OCI-LY1 (cell line): ENCODE measurements at regions not wholly inside any gene's neighbourhood (a gene's known extent, or its start where the extent isn't known, plus 50 kb on each side); places are given as distances from the start of the nearest gene placed in this dataset.

Experiments
- EZH2 ChIP-seq: fragments of 200-600 bp; sonication (generic), shearing (Covaris generic); IDR thresholded peaks from 2 replicates; pipeline ENCODE4 v1.8.0; 2017; ENCODE audit warnings: borderline replicate concordance, mixed run types, mild to moderate bottlenecking, antibody characterized with exemption, low read length, moderate library complexity, mixed read lengths
- TF ChIP-seq, protein P1 (sequence below): fragments of 200-600 bp; sonication (generic), shearing (Covaris generic); IDR thresholded peaks from 2 replicates; pipeline ENCODE4 v1.5.1; 2017; ENCODE audit warnings: mild to moderate bottlenecking, antibody characterized with exemption, low read length, moderate library complexity, mixed read lengths

DNA sequence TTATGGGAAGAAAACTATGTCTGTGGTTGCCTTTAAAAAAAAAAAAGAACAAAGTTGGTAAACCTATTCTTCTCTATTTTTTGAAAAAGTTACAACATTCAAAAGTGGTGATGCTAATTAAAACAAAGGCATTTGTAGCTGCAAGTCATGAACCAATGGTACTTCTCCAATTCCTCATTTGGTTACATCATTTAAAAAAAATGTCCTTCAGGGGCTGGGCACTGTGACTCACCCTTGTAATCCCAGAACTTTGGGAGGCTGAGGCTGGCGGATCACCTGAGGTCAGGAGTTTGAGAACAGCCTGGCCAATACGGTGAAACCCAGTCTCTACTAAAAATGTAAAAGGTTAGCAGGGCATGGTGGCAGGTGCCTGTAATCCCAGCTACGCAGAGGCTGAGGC is 574.6 kb downstream of the VGLL3 start:
- no peak for TF ChIP-seq EZH2
- TF ChIP-seq, protein P1, sequence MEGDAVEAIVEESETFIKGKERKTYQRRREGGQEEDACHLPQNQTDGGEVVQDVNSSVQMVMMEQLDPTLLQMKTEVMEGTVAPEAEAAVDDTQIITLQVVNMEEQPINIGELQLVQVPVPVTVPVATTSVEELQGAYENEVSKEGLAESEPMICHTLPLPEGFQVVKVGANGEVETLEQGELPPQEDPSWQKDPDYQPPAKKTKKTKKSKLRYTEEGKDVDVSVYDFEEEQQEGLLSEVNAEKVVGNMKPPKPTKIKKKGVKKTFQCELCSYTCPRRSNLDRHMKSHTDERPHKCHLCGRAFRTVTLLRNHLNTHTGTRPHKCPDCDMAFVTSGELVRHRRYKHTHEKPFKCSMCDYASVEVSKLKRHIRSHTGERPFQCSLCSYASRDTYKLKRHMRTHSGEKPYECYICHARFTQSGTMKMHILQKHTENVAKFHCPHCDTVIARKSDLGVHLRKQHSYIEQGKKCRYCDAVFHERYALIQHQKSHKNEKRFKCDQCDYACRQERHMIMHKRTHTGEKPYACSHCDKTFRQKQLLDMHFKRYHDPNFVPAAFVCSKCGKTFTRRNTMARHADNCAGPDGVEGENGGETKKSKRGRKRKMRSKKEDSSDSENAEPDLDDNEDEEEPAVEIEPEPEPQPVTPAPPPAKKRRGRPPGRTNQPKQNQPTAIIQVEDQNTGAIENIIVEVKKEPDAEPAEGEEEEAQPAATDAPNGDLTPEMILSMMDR = no peak
